ENCODE measurements at regions not wholly inside any gene's neighbourhood (a gene's known extent, or its start where the extent isn't known, plus 50 kb on each side); places are given as distances from the start of the nearest gene placed in this dataset.
A peak's percentile ranks its signal among the peaks of the same experiment; 100 is the strongest.

DNA sequence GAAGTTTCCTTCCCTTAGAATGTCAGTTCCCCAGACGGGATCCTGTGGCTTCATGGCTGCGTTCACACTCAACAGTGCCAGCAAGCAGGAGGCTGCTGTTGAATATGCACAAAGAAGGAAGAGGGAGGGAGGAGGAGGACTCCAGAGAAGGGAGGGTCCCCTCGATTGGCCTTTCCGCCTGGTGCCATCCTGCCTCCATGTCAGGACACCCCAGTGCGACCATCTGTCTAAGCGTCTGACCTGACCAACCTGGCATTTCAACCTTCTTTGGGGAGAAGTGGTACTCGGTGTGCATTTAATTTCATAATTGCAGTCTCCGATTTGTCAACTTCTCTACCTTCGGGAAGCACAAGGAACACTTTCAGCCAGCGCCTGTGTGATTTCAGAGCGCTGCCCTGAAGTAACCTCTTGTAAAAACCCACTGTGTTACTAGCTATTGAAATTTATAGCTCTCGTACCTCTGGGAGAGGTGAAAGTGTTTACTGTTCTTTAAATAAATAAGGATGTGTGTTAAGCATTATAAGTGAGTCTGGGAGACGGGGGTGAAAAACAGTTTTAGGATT, 1491.9 kb downstream of the TBC1D22A start:
- peak in 1 of 2 experiments; percentile 3 for DNase-seq

DNA sequence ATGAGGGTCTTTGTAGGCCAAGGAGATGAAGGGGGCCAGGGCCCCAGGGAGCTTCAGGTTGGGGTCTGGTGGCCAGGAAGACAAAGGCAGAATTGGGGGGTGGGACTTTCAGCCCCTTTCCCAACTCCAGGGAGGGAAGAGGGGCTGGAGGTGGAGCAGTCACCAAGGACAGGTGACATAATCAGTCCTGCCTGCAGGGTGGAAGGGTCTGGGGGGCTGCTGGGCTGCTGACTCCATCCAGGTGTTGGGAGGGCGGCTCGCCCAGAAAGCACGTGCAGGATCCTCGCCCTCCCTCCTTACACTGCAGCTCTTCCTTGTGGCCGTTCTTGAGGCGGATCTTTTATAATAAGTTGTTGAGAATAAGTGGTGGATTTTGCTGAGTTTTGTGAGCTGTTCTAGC, 1491.1 kb downstream of the TBC1D22A start:
- DNase-seq, result no peak

DNA sequence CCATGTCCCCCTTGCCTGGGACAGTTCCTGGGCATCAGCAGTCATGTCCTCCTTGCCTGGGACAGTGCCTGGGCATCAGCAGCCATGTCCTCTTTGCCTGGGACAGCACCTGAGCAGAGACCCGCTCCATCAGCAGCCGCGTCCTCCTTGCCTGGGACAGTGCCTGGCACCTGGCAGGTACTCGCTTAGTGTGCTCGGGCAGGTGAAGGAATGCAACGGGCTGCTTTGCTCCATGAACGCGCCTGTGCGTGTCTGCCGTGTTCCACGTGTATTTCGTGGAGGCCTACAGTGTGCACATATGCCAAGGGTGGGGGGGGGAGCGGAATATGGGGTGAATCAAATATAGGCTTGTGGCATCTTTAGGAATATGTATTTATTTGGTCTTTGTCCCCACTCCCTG, 1490.7 kb downstream of the TBC1D22A start:
- no peak for DNase-seq

DNA sequence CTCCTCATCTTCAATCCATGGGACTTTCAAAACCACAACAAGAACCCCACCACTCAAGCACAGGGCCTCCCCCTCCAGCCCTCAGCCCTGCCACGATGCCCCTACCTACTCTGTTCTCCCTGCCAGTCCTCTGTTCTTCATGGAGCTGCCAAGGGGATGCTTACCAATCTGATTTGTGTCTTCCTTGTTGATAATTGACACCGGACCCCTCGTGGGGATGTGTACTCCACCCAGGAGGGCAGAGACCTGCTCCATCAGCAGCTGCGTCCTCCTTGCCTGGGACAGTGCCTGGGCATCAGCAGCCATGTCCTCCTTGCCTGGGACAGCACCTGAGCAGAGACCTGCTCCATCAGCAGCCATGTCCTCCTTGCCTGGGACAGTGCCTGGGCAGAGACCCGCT, 1489.2 kb downstream of the TBC1D22A start:
- DNase-seq, result no peak

DNA sequence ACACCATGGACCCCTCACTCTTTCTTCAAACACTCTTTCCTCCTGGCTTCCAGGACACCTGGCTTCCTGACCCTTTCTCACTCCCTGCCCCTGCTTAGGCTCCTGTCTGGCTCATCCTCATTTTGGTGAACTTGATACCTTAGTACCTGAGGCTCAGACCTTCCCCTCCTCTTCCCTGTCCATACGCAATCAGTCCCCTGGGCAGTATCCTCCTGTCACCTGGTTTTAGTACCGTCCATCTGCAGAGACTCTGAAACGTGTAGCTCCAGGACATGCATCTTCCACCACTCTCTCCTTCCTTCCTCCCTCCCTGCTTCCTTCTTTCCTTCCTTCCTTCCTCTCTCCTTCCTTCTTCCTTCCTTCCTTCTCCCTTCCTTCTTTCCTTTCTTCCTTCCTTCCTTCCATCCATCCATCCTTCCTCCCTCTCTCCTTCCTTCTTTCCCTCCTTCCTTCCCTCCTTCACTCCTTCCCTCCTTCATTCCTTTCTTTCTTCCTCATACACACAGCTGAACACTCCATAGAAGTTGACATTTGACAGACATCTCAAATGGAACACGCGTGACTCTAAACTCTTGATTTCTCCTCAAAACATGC, 1488.6 kb downstream of the TBC1D22A start:
- no peak for DNase-seq

DNA sequence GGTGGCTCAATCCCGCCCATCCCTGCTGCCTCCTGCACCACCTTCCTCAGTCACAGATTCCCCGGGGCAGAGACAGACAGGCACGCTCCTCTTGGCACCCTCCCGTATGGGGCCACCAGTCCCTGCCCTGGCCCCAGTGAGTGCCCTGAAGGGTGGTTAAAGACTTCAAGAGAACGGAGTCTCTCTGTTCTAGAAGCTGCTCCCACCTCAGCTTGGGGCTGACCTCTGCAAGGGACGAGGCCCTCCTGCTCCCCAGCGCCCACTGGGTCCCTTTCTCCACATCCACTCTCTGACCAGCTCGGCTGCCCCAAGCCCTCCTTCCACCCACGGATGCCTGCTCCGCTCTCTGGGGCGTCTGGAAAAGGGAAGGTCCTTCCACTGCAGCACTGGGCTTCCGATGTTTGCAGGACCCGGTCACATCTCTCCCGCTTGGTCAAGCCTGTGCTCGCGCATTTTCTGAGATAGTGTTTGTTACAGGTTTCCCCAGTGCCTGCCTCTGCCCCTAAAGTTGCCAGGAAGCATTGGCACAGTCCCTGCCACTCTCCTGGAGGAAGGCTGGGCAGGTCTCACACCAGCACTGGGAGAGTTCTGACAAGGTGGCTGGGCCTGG, 1487.9 kb downstream of the TBC1D22A start:
- DNase-seq, result no peak

DNA sequence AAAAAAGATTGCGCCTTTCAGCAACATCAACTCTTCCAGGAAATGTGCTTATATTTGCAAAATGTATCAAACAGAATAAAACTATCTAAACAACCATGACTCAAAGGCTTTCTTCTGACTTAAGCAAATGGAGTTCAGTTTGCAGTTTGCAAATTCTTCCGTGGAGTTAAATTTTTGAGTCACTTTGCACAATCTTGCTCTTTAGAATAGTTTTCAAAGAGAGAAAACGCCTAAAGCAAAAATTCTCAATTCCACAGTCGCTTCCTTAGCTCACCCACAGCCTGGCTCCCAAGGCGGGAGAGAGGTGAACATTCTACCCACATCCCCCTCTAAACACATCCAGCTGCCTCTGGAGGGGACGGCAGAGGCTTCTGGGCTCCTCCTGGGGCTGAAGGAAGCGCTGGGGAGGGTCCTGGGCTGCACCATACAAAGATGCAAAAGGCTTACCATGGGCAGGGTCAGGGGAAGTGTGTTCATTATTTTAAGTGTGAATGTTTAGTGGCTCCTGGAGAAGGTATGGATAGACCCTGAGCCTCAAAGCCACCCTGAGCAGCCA, 1487.3 kb downstream of the TBC1D22A start:
- DNase-seq, result no peak

DNA sequence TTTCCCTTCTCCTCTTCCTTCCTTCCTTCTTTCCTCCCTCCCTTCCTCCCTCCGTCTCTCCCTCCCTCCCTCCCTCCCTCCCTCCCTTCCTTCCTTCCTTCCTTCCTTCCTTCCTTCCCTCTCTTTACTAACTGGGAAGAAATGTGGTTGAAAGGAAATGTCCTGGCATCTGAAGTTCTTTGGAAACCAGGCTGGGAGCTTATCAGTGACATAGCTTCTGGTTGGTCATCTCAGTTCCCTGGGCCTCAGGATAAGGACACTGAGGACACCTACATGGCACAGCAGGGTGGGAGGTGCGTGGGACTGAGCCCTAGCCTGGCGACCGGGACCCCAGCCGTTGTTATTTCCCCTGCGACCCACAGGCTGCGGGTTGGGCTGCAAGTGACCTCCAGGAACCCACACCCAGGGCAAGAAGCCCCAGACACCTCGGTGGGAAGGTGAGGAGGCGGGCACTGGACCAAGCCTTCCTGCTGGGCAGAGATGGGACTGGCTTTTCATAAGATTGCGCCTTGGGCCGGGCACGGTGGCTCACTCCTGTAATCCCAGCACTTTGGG, 1486.5 kb downstream of the TBC1D22A start:
- no peak for DNase-seq

DNA sequence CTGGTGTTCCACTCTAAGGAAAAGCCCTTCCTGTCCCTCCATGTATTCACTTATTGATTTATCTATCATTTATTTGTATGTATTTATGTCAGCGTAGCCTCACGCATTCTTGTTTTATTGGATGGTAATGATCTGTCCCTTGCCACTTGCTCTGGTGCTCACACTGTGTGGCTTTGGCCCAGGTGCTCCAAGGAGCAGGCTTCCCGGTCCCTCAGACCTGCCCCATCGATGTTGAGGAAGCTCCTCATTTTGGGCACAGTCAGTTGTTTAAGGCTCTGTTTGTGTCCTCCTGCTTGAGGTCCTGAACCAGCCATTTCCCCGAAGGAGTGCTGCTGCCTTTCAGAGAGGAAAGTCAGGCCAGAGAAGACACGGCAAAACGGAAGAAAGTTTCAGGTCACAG, 1485.4 kb downstream of the TBC1D22A start:
- DNase-seq, result no peak

DNA sequence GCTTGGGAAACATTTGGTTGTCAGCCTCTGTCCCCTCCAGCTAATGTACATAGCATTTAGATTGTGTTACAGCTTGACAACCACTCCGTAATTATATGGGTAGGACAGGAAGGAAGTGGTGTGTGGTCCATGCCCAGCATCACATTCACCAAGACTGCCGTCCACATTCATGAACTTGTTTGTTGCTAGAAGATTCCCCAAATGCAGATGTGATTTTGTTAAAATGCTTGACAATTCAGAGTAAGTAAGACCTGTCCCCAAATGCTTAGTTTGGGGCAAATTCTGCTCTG, 1482.7 kb downstream of the TBC1D22A start:
- DNase-seq, result no peak

DNA sequence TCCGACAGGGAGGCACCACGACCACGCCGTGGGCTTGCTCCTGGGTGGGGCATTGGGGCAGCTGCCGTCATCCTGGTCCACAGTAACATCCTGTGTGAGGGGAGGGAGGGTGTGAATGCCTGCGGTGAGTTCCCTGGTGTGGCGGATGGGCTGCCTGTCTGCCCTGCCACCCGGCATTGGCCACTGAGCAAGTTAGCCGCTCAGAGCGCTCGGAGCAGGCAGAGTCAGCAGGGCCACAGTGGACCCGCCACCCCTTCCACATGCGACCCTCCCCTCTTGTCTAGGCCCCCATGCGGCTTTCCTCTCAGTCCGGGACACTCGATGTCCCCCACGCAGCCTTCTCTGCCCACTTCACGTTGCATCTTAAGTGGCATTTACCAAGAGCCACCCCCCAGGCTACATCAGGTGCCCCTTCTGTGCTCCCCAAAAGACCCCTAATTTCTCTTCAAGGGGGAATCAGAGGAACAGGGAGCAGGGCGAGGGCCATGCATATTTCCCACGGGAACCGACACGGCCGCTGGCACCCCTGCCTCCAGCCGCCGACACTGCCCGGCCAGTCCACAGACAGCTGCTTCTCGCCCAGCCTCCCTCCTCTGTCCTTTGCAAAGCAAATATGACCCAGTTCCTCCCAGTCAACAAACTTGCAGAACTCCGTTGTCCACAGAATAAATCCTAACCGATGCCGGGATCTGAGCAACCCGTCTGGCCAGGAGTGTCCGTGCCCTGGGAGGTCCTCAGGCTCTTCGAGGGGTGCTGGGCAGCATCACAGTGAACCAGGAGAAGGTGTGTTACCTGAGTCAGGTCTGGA, 1482.1 kb downstream of the TBC1D22A start:
- no peak for DNase-seq

DNA sequence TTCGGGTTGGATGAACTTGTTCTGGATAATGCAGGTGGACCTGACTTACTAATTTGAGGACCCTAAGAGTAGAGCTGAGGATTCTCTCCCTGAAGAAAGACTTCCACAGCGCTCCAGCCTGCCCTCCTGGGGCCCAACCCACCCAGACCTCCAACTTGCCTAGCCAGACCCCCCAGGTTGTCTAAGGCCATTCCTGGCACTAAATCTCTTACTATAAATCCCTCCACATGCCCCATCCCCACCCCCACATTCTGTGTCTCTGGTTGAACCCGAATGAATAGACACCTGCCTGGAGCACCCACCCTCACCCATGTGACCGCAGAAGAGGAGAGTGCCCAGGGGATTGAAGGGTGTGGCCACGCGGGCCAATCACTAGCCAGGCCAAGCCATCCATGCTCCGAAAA, 1480.0 kb downstream of the TBC1D22A start:
- DNase-seq, result no peak

DNA sequence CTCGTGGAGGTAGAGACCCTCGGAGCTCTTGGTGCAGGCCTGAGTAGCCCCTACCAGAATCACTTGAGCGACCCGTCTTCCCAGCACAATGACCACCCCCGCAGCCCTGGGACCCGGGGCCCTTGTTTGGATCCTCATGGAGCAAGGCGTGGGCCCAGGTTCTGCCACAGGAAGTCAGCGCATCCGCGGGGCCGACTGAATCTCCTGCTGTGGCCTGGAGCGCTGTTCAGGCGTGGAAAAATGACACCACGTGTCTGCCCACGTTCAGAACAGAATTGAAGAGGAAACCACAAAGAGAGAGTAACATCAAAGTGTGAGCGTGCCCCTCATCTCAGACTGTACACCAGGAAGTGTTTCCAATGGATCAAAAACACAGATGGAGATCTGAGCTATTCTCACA, 1479.2 kb downstream of the TBC1D22A start:
- no peak for DNase-seq

DNA sequence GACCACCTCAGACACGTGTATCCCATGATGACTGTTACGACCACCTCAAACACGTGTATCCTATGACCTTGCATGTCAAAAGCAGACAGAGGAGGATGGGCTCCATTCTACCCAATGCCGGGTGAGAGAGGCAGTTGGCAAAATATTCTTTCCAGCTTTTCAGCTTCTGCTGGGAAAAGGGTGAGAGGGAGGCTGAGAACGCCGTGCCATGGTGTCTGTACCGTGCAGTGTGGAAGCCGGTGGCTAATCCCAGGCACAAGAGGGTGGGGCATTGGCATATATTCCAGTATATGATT, 1478.4 kb downstream of the TBC1D22A start:
- no peak for DNase-seq

DNA sequence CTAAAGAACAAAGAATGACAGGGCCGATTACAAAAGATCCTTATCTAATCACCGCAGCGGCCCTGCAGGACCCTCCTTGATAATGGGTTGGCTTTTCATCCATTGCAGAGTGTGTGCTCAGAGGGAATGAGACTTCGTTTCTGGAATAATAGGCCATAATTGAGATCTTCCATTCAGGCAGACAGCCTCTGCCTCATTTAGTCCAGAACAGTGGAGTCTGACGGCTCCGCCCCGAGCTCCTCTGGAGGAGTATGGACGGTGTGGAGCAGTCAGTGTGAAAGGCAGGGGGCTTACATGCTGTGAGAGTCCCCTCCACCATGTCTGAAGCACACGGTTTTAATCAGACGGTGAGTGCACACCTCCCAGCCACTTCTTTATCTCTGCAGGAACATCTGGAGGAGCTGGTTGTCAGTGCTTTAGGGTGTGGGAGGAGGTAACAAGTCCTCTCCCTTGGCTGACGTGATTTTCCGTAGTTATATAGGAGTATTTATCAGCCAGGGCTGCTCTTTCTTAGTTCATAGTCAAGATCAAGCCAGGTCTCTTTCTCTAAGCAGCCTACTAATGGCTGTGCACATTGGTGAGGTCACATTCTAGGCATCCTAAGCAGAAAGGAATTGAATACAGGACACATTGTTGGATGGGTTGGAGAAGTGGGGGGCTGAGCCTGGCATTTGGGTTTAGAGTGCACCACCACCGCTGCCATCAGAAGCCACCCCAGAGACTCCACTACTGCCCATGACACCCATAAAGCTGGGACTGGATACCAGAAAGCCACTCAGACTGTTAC, 1477.9 kb downstream of the TBC1D22A start:
- no peak for DNase-seq

DNA sequence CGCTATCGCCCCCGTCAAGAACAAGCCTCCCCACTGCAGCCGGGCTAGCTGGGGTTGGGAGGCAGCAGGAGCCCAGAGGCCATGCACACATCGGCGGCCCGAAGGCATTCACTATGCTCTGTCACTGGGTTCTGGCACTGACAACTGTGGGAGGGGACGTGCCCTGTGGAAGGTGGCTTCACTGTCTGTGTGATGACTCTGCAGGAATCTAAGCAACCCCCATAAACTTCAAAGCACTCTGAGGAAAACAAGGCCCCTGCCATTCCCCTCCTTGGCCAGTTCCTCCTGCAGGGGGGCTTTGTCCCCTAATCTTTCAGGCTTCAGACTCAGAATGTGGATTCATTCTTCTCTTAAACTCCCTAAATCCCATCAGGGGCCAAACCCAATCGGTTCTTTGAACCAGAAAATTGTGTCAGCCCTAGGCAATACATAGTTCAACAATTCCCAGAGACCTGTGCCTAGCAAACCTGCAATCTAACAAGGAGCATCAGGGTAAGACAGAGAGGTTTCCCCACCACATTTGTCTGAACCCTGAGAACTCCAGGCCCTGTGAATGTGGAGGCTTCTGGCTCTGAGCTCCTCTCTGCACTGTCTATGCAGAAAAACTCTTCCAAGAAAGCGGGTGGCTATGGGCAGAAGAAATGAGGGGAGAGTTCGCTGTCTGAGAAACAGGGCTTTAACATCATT, 1477.2 kb downstream of the TBC1D22A start:
- no peak for DNase-seq

DNA sequence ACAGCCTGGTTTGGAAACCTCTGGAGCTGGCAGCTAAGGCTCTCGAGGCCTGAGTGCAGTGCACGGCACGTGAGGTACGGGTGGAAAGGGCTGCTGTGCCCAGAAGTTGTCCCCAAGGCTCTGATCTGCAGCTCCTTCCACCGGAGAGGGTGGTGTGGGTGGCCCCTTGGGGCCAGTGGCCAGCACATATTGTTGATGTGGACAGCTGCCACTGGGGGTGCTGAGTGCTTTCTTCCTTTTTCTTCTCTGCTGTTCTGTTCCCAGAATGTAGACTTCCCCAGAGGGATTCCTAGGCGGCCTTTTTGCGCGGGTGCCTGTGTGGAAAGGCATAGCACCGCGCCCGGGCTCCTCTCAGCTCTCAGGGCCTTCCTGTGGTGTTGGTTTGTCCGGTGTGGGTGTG, 1476.5 kb downstream of the TBC1D22A start:
- DNase-seq, result no peak

DNA sequence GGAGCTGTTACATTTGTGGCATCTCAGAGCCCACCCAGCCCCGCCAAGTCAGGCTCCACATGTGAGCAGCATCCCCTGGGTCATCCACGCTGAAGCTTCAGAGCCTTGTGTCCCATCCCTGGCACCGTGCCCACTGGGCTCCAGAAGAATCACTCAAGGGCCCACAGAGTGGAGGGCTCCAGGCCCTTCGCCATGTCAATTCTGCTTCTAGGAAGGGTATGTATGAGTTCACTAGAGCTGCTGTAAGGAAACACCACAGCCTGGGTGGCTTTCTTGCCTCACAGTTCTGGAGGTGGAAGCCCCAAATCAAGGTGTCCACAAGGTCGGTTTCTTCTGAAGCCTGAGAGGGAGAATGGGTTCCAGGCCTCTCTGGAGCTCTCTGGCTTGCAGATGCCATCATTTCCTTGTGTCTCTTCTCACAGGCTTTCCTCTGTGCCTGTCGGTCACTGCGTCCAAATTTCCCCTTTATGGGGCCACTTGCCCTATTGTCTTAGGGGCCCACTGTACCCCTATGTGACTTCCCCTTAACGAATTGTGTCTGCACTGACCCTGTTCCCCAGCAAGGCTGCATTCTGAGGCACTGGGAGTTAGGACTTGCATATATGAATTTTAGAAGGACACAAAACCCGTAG, 1476.0 kb downstream of the TBC1D22A start:
- no peak for DNase-seq

DNA sequence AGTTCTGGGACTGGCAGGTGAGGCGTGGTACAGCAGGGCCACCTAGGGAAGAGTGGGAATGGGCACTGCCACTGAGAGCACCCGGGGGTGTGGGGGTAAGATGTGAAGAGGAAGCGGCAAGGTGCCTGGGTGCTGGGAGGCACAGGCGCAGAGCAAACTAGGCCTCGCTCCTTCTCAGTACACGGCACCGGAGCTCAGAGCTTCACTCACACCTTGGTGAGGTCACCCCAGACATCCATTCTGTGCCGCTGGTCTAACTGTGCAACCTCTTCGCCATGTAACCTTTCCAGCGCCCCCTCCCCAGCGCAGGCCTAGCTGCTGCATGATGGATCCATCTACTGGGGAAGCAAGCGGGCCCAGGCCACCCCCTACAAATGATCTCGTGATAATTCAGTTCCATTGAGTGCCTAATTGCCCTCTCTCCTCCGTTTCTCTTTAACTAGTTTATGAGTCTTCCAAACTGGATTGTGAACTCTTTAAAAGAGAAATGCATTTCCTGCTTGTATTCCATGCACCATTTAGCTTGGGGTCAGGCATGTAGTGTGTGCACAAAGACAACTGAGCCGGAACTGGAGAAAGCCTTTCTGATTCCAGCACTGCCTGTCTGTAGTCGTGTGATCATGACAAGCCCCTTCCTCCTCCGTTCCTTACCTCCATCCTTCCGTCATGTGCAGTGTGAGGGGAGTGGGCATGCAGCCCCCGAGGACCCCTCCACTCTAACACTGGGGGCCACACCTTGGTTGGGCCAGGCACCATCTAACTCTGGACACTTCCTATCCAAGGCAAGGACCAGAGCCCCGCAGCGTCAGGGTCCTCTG, 1475.2 kb downstream of the TBC1D22A start:
- no peak for DNase-seq

DNA sequence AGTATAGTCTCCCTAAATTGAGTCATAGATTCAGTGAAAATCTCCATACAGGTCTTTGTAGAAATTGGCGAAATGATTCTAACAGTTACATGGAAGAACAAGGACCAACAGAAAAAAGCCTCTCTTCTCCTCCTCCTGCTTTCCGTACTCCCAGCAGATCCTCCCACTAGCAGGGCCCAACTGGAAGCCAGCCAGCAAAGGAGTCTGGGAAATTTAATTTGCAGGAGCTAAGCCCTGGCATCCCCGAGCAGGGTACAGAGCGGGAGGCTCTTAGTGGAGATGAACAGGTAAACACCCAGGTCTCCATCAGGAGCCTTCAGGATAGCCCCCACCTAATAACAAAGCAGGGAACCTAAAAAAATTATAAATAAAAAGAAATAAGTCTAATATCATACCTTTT, 1473.8 kb downstream of the TBC1D22A start:
- DNase-seq, result no peak

DNA sequence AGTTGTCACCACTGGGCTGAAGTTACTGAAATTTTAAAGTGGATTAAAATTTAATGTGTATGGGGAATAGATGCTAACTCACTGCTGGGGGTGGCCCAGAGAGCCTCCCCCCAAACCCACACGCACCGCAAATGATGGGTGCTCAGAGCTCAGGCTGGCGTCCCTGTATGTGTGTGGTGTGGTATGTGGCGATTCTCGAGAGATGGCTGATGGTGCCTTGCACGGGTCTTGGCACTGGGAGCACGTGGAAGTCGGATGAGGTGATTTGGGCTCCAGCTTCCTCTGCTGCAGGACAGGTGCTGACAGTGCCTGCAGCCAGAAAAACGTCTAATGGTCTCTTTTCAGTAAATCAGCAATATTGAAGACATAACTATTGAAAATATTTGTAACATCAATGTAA, 1473.3 kb downstream of the TBC1D22A start:
- DNase-seq, result no peak

Measured in NCI-H187 (cell line).